ENCODE measurements at regions not wholly inside any gene's neighbourhood (a gene's known extent, or its start where the extent isn't known, plus 50 kb on each side); places are given as distances from the start of the nearest gene placed in this dataset.

DNA sequence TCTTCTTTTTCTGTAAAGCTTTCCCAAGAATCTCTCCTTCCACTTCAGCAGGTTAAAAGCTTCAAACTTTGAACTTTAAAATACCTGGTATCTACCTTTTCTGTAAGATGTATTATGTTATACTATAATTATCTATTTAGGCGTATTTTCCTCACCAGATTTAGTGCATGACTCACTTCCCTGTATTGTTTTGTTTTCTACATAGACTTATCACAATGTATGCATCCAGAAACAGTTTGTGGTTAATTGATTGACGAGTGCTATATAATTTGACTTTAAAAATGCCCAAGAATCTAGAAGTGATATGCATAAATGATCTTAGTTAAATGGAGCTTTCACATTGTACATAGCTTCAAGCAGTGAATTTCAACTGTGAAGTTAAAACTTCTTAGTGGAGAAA, 473.9 kb upstream of the CDH2 start:
- H3K4me3 ChIP-seq (ENCODE audit: control insufficient read depth in 2 of 3, extremely low read depth in 1 of 3, insufficient read depth in 2 of 3, low read depth in 1 of 3, low read length in 3 of 3) = no peak overlapping the region
- H3K4me2 ChIP-seq (ENCODE audit: control insufficient read depth, extremely low read depth, insufficient read depth, low read depth, low read length) = no peak overlapping the region
- H3K36me3 ChIP-seq (ENCODE audit: control insufficient read depth in 2 of 2, extremely low read depth in 1 of 2, insufficient read depth in 2 of 2, low read length in 2 of 2) = no peaks in the 10 kb centered on the region
- dilution Hi-C loops (cut with MboI; ENCODE audit: extremely low pct_ligation_motif_present, low sequenced_read_pairs) = no loop called here
- H2AFZ ChIP-seq (ENCODE audit: control insufficient read depth, low read length) = no peak overlapping the region
- TF ChIP-seq CTCF (optimal IDR thresholded peaks at IDR 0.05 in 1 of 3, IDR thresholded peaks at IDR 0.05 in 1 of 3, conservative IDR thresholded peaks at IDR 0.05 in 1 of 3; ENCODE audit: extremely low read depth in 1 of 3, insufficient read depth in 2 of 3, low read length in 3 of 3) = no peak
- TF ChIP-seq EZH2 (IDR thresholded peaks at IDR 0.05; ENCODE audit: low read length) = no peak
- no peaks in the 10 kb centered on the region for H3K9me3 ChIP-seq (ENCODE audit: control insufficient read depth, low read depth, low read length)
- no peaks in the 10 kb centered on the region for H4K20me1 ChIP-seq (ENCODE audit: control insufficient read depth, extremely low read depth, insufficient read depth, low read length)
- H3K27ac ChIP-seq (ENCODE audit: control insufficient read depth, insufficient read depth, low read length) = no peak overlapping the region
- H3K9ac ChIP-seq (ENCODE audit: control insufficient read depth, extremely low read depth, insufficient read depth, low read length) = no peak overlapping the region
- FAIRE-seq = no peak
- H3K27me3 ChIP-seq (ENCODE audit: control insufficient read depth, extremely low read depth, insufficient read depth, low read length) = no peaks in the 10 kb centered on the region
- DNase-seq (ENCODE audit: low read depth, low spot score) = no peak
- H3K4me1 ChIP-seq (ENCODE audit: control insufficient read depth, extremely low read depth, insufficient read depth, low read length) = no peaks in the 10 kb centered on the region
- H3K9me1 ChIP-seq (ENCODE audit: control insufficient read depth, extremely low read depth, insufficient read depth, low read length) = no peaks in the 10 kb centered on the region
- no peaks in the 10 kb centered on the region for H3K79me2 ChIP-seq (ENCODE audit: control insufficient read depth, insufficient read depth, low read length)

DNA sequence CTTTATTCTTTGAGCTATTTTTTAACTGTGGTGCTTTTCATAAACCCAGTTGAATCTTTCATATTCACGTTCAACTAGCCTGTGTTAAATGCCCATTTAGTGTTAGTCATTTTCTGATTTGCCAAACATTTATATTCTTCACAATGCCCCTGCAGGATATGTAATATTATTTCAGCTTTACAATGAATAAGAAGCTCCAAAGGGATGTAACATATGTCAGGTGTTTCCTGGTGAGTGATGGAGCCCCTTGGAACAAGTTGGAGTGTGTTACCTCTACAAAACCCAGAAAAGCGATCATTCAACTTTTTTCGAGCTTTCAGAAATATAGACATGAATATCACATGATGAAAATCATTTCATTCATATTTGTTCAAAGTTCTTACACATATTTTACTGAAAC, 471.0 kb upstream of the CDH2 start:
- H3K27ac ChIP-seq (ENCODE audit: control insufficient read depth, insufficient read depth, low read length) = no peak overlapping the region
- H3K9ac ChIP-seq (ENCODE audit: control insufficient read depth, extremely low read depth, insufficient read depth, low read length) = no peak overlapping the region
- no peak for TF ChIP-seq EZH2 (IDR thresholded peaks at IDR 0.05; ENCODE audit: low read length)
- TF ChIP-seq CTCF (optimal IDR thresholded peaks at IDR 0.05 in 1 of 3, IDR thresholded peaks at IDR 0.05 in 1 of 3, conservative IDR thresholded peaks at IDR 0.05 in 1 of 3; ENCODE audit: extremely low read depth in 1 of 3, insufficient read depth in 2 of 3, low read length in 3 of 3) = no peak
- H2AFZ ChIP-seq (ENCODE audit: control insufficient read depth, low read length) = no peak overlapping the region
- H3K79me2 ChIP-seq (ENCODE audit: control insufficient read depth, insufficient read depth, low read length) = no peaks in the 10 kb centered on the region
- no peaks in the 10 kb centered on the region for H3K9me3 ChIP-seq (ENCODE audit: control insufficient read depth, low read depth, low read length)
- no peak for FAIRE-seq
- dilution Hi-C loops (cut with MboI; ENCODE audit: extremely low pct_ligation_motif_present, low sequenced_read_pairs) = no loop called here
- no peaks in the 10 kb centered on the region for H3K9me1 ChIP-seq (ENCODE audit: control insufficient read depth, extremely low read depth, insufficient read depth, low read length)
- H3K36me3 ChIP-seq (ENCODE audit: control insufficient read depth in 2 of 2, extremely low read depth in 1 of 2, insufficient read depth in 2 of 2, low read length in 2 of 2) = no peaks in the 10 kb centered on the region
- H4K20me1 ChIP-seq (ENCODE audit: control insufficient read depth, extremely low read depth, insufficient read depth, low read length) = no peaks in the 10 kb centered on the region
- no peak overlapping the region for H3K4me3 ChIP-seq (ENCODE audit: control insufficient read depth in 2 of 3, extremely low read depth in 1 of 3, insufficient read depth in 2 of 3, low read depth in 1 of 3, low read length in 3 of 3)
- DNase-seq (ENCODE audit: low read depth, low spot score) = no peak
- no peaks in the 10 kb centered on the region for H3K27me3 ChIP-seq (ENCODE audit: control insufficient read depth, extremely low read depth, insufficient read depth, low read length)
- H3K4me2 ChIP-seq (ENCODE audit: control insufficient read depth, extremely low read depth, insufficient read depth, low read depth, low read length) = no peak overlapping the region
- no peaks in the 10 kb centered on the region for H3K4me1 ChIP-seq (ENCODE audit: control insufficient read depth, extremely low read depth, insufficient read depth, low read length)

Data from keratinocyte (primary cell).